ENCODE measurements at regions not wholly inside any gene's neighbourhood (a gene's known extent, or its start where the extent isn't known, plus 50 kb on each side); places are given as distances from the start of the nearest gene placed in this dataset.
"Not testable (repeated sequence)": the region's sequence is repeated elsewhere in the genome, so short reads cannot be mapped to it uniquely, and the experiment has no call there.

DNA sequence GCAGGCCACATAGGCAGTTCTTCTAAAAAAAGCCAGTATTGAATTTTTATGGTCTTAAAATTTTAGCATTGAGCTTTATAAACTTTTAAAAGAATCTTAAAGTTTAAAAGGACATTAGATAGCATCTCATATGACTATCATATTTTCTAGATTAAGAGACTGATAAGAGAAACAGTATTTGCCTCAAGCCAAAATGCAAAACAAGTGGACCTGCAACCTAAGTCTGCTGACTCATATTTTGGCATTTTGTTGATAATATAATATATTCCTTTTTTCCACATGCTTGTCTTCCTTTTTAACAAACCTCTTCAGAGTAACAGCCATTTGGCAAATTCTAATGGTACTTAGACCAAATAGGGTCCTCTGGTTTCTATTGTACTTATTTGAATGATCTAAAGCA lies 328.5 kb upstream of the GALNTL6 start:
- no peak for DNase-seq (ENCODE audit: low spot score in 2 of 2)

GRCh38 chr4:171478181-171478580 lies 335.0 kb upstream of the GALNTL6 start:
- no peaks in the 10 kb centered on the region for H3K36me3 Mint-ChIP-seq
- H3K27ac Mint-ChIP-seq: no peak overlapping the region
- DNase-seq (ENCODE audit: low spot score in 2 of 2) (no peak), ATAC-seq (no peak)
- H3K9me3 Mint-ChIP-seq: peaks cover 4 to 6% of the 10 kb centered on the region in 2 donors

More for the DNA sequence above, 328.5 kb upstream of the GALNTL6 start:
- Mint-ChIP-seq H3K36me3 (no peaks in the 10 kb centered on the region), H3K27ac (no peak overlapping the region), H3K9me3 (peaks cover 7 to 8% of the 10 kb centered on the region in 2 donors)
- ATAC-seq: no peak

DNA sequence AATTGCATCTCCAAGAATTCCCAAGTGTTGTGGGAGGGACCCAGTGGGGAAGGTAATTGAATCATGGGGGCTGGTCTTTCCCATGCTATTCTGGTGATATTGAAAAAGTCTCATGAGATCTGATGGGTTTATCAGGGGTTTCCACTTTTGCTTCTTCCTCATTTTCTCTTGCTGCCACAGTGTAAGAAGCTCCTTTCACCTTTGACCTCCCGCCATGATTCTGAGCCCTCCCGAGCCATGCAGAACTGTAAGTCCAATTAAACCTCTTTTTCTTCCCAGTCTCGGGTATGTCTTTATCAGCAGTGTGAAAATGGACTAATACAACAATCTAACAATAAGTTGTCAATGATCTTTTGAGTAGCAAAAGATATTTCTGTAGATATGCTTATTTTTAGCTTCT lies 338.1 kb upstream of the GALNTL6 start:
- peaks cover 14% of the 10 kb centered on the region in 2 donors for H3K9me3 Mint-ChIP-seq
- not testable (repeated sequence) for H3K27ac Mint-ChIP-seq; ATAC-seq; DNase-seq (ENCODE audit: low spot score in 2 of 2); H3K36me3 Mint-ChIP-seq

- Mint-ChIP-seq H3K36me3 (no peaks in the 10 kb centered on the region), H3K27ac (no peak overlapping the region), H3K9me3 (peaks cover 14% of the 10 kb centered on the region in 2 donors)
- no peak for ATAC-seq
- DNase-seq (ENCODE audit: low spot score in 2 of 2): no peak
Observed at GRCh38 chr4:171473155-171473554, 340.0 kb upstream of the GALNTL6 start.

GRCh38 chr4:171472230-171472629 lies 341.0 kb upstream of the GALNTL6 start:
- no peaks in the 10 kb centered on the region for H3K36me3 Mint-ChIP-seq
- ATAC-seq: no peak
- H3K9me3 Mint-ChIP-seq: peaks cover 14% of the 10 kb centered on the region in 2 donors

DNA sequence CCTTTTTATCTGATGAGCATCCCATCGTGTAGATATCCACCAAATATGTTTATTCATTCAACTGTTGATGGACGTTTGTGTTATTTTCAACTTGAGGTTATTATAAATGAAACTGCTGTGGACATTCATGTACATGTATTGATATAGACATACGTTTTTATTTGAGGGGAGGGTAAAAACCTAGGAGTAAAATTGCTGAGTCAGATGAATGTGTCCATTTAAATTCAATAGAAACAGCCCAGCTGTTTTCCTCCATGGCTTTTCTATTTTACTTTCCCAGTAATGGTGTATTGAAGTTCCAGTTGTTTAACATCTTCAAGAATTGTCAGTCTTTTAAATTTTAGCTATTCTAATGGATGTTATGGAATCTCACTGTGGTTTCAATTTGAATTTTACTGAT lies 348.7 kb upstream of the GALNTL6 start:
- no peaks in the 10 kb centered on the region for H3K36me3 Mint-ChIP-seq
- ATAC-seq: no peak
- H3K9me3 Mint-ChIP-seq: peaks cover 3% of the 10 kb centered on the region in 2 donors
- no peak overlapping the region for H3K27ac Mint-ChIP-seq
- DNase-seq (ENCODE audit: low spot score in 2 of 2): no peak

More at GRCh38 chr4:171472230-171472629, 341.0 kb upstream of the GALNTL6 start:
- DNase-seq (ENCODE audit: low spot score in 2 of 2): no peak
- H3K27ac Mint-ChIP-seq: no peak overlapping the region

- H3K27ac Mint-ChIP-seq: no peak overlapping the region
- H3K9me3 Mint-ChIP-seq: peaks cover 4 to 7% of the 10 kb centered on the region in 2 donors
- H3K36me3 Mint-ChIP-seq: no peaks in the 10 kb centered on the region
- no peak for DNase-seq (ENCODE audit: low spot score in 2 of 2)
- no peak for ATAC-seq
Observed at GRCh38 chr4:171461191-171461590, 352.0 kb upstream of the GALNTL6 start.

GRCh38 chr4:171448919-171449481 lies 364.2 kb upstream of the GALNTL6 start:
- no peak for ATAC-seq
- Mint-ChIP-seq H3K9me3 (no peaks in the 10 kb centered on the region), H3K36me3 (no peaks in the 10 kb centered on the region), H3K27ac (no peak overlapping the region)
- DNase-seq (ENCODE audit: low spot score in 2 of 2): no peak

GRCh38 chr4:171448358-171448757 lies 364.8 kb upstream of the GALNTL6 start:
- Mint-ChIP-seq H3K27ac (no peak overlapping the region), H3K36me3 (no peaks in the 10 kb centered on the region), H3K9me3 (no peaks in the 10 kb centered on the region)
- DNase-seq (ENCODE audit: low spot score in 2 of 2): no peak
- no peak for ATAC-seq

GRCh38 chr4:171441300-171441941 lies 371.8 kb upstream of the GALNTL6 start:
- peaks cover 6 to 16% of the 10 kb centered on the region in 2 donors for H3K9me3 Mint-ChIP-seq
- ATAC-seq: no peak

GRCh38 chr4:171433674-171434073 lies 379.5 kb upstream of the GALNTL6 start:
- H3K9me3 Mint-ChIP-seq: peaks cover 17 to 18% of the 10 kb centered on the region in 2 donors
- H3K27ac Mint-ChIP-seq: no peak overlapping the region
- no peak for ATAC-seq
- no peak for DNase-seq (ENCODE audit: low spot score in 2 of 2)
- H3K36me3 Mint-ChIP-seq: no peaks in the 10 kb centered on the region

More at GRCh38 chr4:171441300-171441941, 371.8 kb upstream of the GALNTL6 start:
- H3K27ac Mint-ChIP-seq: no peak overlapping the region
- no peaks in the 10 kb centered on the region for H3K36me3 Mint-ChIP-seq
- DNase-seq (ENCODE audit: low spot score in 2 of 2): no peak

GRCh38 chr4:171432536-171432935 lies 380.7 kb upstream of the GALNTL6 start:
- H3K36me3 Mint-ChIP-seq: no peaks in the 10 kb centered on the region
- no peak overlapping the region for H3K27ac Mint-ChIP-seq
- no peak for ATAC-seq
- DNase-seq (ENCODE audit: low spot score in 2 of 2): no peak
- H3K9me3 Mint-ChIP-seq: peaks cover 17 to 19% of the 10 kb centered on the region in 2 donors

GRCh38 chr4:171430495-171430894 lies 382.7 kb upstream of the GALNTL6 start:
- H3K9me3 Mint-ChIP-seq: peaks cover 16 to 17% of the 10 kb centered on the region in 2 donors
- DNase-seq (ENCODE audit: low spot score in 2 of 2) (no peak), ATAC-seq (no peak)
- H3K27ac Mint-ChIP-seq: no peak overlapping the region
- no peaks in the 10 kb centered on the region for H3K36me3 Mint-ChIP-seq

GRCh38 chr4:171397175-171397574 lies 416.0 kb upstream of the GALNTL6 start:
- ATAC-seq (no peak), DNase-seq (ENCODE audit: low spot score in 2 of 2) (no peak)
- peaks cover 8 to 14% of the 10 kb centered on the region in 2 donors for H3K9me3 Mint-ChIP-seq
- no peak overlapping the region for H3K27ac Mint-ChIP-seq
- no peaks in the 10 kb centered on the region for H3K36me3 Mint-ChIP-seq

DNA sequence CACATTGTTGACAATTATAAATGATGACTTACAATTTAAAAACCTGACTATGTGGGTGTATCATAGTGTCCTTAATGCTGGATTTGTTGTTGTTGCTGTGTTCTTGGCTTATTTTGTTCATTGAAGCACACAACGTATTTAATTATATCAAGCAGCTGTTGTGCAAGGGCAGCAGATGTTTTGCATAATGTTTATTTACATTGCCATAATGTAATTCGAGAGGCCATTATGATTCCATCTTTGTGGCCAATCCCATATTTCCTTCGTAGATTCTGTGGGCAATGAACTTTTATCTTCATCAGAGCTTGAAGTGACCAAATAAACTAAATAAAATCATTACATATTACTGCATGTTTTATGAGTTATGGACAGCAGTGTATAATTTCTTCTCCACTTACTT lies 422.6 kb upstream of the GALNTL6 start:
- H3K27ac Mint-ChIP-seq: no peak overlapping the region
- H3K9me3 Mint-ChIP-seq: peaks cover 9 to 12% of the 10 kb centered on the region in 2 donors
- H3K36me3 Mint-ChIP-seq: no peaks in the 10 kb centered on the region
- DNase-seq (ENCODE audit: low spot score in 2 of 2) (no peak), ATAC-seq (no peak)

GRCh38 chr4:171378323-171378722 lies 434.9 kb upstream of the GALNTL6 start:
- ATAC-seq: no peak
- Mint-ChIP-seq H3K36me3 (no peaks in the 10 kb centered on the region), H3K27ac (no peak overlapping the region), H3K9me3 (peaks cover 4% of the 10 kb centered on the region in 2 donors)
- no peak for DNase-seq (ENCODE audit: low spot score in 2 of 2)

DNA sequence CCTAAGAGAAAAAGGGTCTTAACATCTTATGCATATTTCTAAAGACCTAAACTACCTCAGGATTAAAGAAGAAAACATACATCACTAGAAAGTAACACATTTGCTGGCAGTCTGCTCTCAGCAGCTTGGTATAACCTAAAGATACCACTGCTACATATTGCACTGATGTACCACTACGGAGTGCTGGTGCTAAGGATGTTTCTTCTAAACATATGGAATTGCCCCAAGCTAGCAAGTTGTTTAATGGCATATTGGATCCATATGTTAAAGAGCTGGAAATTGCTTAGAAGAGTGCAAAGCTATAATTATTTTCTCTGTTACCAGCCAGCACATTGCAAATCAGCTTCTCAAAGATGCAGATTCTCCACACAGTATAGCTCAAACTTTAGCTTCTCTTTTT lies 436.5 kb upstream of the GALNTL6 start:
- peaks cover 0 to 4% of the 10 kb centered on the region in 2 donors for H3K9me3 Mint-ChIP-seq

DNA sequence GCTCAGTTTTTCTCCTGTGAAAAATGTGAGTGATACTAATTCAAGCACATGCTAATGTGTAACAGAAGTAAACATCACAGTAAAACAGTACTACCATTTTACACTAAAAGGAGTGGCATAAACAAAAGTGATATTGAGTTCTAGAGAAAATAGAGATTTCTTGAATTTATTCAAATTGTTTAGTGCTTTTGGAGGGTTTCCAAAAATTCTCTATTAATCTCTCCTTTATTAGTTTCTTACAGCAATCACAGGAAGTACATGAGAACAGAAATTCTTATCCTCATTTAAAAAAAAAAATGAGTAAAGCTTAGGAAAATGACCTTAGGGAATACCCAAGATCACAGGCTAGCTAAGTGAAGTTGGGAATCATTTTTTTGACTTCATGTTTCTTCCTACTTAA lies 459.7 kb upstream of the GALNTL6 start:
- no peak for DNase-seq (ENCODE audit: low spot score in 2 of 2)
- ATAC-seq: no peak
- Mint-ChIP-seq H3K27ac (no peak overlapping the region), H3K9me3 (peaks cover 16 to 26% of the 10 kb centered on the region in 2 donors), H3K36me3 (peaks cover 0 to 4% of the 10 kb centered on the region in 2 donors)

More for the DNA sequence above, 436.5 kb upstream of the GALNTL6 start:
- DNase-seq (ENCODE audit: low spot score in 2 of 2) (no peak), ATAC-seq (no peak)
- Mint-ChIP-seq H3K27ac (no peak overlapping the region), H3K36me3 (no peaks in the 10 kb centered on the region)
